ENCODE measurements at regions not wholly inside any gene's neighbourhood (a gene's known extent, or its start where the extent isn't known, plus 50 kb on each side); places are given as distances from the start of the nearest gene placed in this dataset.

DNA sequence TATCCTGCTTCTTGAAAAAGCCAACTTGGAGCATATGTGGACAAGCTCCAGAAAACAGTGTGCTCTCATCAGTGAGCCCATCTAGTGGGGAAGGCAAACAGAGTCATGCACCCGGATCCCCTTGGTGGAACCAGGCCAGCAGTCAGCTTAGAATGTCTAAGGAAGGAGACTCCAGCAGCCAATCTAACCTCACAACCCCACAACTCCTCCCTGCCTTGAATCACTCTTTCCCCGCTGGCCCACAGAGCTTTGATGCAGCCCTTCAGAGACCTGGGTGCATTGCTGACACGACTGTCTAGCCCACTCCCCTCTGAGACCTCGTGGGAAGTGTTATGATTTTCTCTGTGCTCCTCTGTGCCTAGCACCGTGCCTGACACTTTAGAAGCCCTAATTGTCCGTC lies 623.7 kb downstream of the BNC2 start:
- no peaks in the 10 kb centered on the region for H3K36me3 ChIP-seq (replicated peaks)
- TF ChIP-seq CTCF (IDR thresholded peaks at IDR 0.05; ENCODE audit: low read depth, low read length, missing control alignments): no peak
- H3K27ac ChIP-seq: no peak overlapping the region
- in situ Hi-C loops (cut with HindIII; ENCODE audit: low pct_ligation_motif_present, low sequenced_read_pairs): no loop called here
- DNase-seq: no peak
- H3K4me3 ChIP-seq (ENCODE audit: low read depth, low read length): no peak overlapping the region
- H3K27me3 ChIP-seq (replicated peaks): no peaks in the 10 kb centered on the region

GRCh38 chr9:16247188-16247875 lies 623.1 kb downstream of the BNC2 start:
- no peak overlapping the region for H3K27ac ChIP-seq
- TF ChIP-seq CTCF (IDR thresholded peaks at IDR 0.05; ENCODE audit: low read depth, low read length, missing control alignments): no peak
- no peak overlapping the region for H3K4me3 ChIP-seq (ENCODE audit: low read depth, low read length)
- DNase-seq: peak; percentile 61
- H3K36me3 ChIP-seq (replicated peaks): no peaks in the 10 kb centered on the region
- in situ Hi-C loops (cut with HindIII; ENCODE audit: low pct_ligation_motif_present, low sequenced_read_pairs): no loop called here
- H3K27me3 ChIP-seq (replicated peaks): no peaks in the 10 kb centered on the region

DNA sequence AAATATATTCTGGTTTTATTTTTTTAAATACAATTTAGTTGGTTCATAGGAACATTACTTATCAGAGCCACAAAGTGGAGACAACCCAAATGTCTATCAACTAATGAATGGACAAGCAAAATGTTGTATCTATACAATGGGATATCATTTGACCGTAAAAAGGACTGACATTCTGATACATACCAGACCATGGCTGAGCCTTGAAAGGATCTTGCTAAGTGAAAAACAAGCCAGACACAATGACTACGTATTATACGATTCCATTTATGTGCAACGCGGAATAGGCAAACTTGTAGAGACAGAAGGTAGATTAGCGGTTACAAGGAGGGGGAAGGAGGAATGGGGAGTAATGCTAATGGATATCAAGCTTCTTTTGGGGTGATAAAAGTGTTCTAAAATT lies 621.6 kb downstream of the BNC2 start:
- Histone ChIP-seq H3K27me3 (replicated peaks) (no peaks in the 10 kb centered on the region), H3K27ac (no peak overlapping the region), H3K36me3 (replicated peaks) (no peaks in the 10 kb centered on the region), H3K4me3 (ENCODE audit: low read depth, low read length) (no peak overlapping the region)
- no peak for DNase-seq
- no peak for TF ChIP-seq CTCF (IDR thresholded peaks at IDR 0.05; ENCODE audit: low read depth, low read length, missing control alignments)
- in situ Hi-C loops (cut with HindIII; ENCODE audit: low pct_ligation_motif_present, low sequenced_read_pairs): no loop called here

DNA sequence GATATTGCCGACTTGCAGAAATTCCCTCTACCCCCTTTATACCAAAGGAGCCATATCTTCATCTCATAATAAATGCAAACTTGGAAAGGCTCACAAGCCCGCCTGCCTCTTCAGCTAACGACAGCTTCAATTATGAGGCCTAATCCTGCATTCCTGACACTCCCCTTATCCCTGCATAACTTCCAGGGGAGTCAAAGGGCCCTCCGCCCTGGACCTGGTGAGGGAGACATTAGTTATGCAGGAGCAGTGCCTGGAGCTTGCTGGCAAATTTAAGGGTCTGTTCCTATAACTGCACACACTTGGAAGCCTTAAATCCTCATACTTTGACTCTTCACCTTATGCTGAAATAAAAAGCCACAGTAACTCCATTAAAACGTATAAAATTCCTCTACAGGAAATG lies 617.9 kb downstream of the BNC2 start:
- Histone ChIP-seq H3K36me3 (replicated peaks) (no peaks in the 10 kb centered on the region), H3K27me3 (replicated peaks) (no peaks in the 10 kb centered on the region), H3K4me3 (ENCODE audit: low read depth, low read length) (no peak overlapping the region), H3K27ac (no peak overlapping the region)
- DNase-seq: no peak
- no peak for TF ChIP-seq CTCF (IDR thresholded peaks at IDR 0.05; ENCODE audit: low read depth, low read length, missing control alignments)
- in situ Hi-C loops (cut with HindIII; ENCODE audit: low pct_ligation_motif_present, low sequenced_read_pairs): no loop called here

DNA sequence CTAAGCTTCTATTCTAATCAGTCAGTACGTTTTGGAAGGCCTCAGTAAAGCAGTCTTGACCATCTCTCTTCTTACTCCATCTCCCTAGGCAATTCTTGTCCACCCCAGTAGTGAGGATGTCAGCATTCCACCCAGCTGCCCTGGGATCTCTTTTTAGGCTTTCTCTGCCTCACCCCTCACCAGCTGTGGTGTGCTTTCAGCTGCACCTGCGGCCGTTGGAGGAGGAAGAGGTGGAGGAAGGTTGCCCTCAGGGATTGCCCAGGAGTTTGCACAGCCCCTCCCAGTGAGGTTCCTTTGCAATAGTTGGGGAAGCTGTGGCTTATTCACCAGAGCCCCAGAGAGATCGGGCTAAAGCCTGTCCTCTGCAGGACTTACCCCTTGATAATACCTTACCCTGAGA lies 615.8 kb downstream of the BNC2 start:
- Histone ChIP-seq H3K36me3 (replicated peaks) (no peaks in the 10 kb centered on the region), H3K27me3 (replicated peaks) (no peaks in the 10 kb centered on the region), H3K4me3 (ENCODE audit: low read depth, low read length) (no peak overlapping the region), H3K27ac (no peak overlapping the region)
- DNase-seq: no peak
- in situ Hi-C loops (cut with HindIII; ENCODE audit: low pct_ligation_motif_present, low sequenced_read_pairs): no loop called here
- TF ChIP-seq CTCF (IDR thresholded peaks at IDR 0.05; ENCODE audit: low read depth, low read length, missing control alignments): no peak

GRCh38 chr9:16255217-16255616 lies 615.3 kb downstream of the BNC2 start:
- Histone ChIP-seq H3K27ac (no peak overlapping the region), H3K4me3 (ENCODE audit: low read depth, low read length) (no peak overlapping the region), H3K27me3 (replicated peaks) (no peaks in the 10 kb centered on the region), H3K36me3 (replicated peaks) (no peaks in the 10 kb centered on the region)
- TF ChIP-seq CTCF (IDR thresholded peaks at IDR 0.05; ENCODE audit: low read depth, low read length, missing control alignments): no peak
- DNase-seq: no peak
- in situ Hi-C loops (cut with HindIII; ENCODE audit: low pct_ligation_motif_present, low sequenced_read_pairs): no loop called here
